ENCODE measurements at regions not wholly inside any gene's neighbourhood (a gene's known extent, or its start where the extent isn't known, plus 50 kb on each side); places are given as distances from the start of the nearest gene placed in this dataset.

GRCh38 chr10:21034241-21034640, 137.1 kb upstream of the NEBL start:
- H3K4me3 Mint-ChIP-seq (ENCODE audit: unreplicated experiment) = no peak overlapping the region
- no peaks in the 10 kb centered on the region for H3K36me3 Mint-ChIP-seq (ENCODE audit: insufficient read depth, unreplicated experiment)
- no peak for TF ChIP-seq CTCF (IDR thresholded peaks at IDR 0.05; ENCODE audit: unreplicated experiment)
- peaks cover 19% of the 10 kb centered on the region for H3K4me1 Mint-ChIP-seq (ENCODE audit: insufficient read depth, unreplicated experiment)
- no peak for DNase-seq (ENCODE audit: unreplicated experiment)
- intact Hi-C loops (cut with micrococcal nuclease) = no loop called here
- CTCF ChIA-PET = interaction anchor here (0.5 to 0.6 kb wide), 2 partner anchors 71 to 417 kb away, joined by 3 to 4 read pairs; no protein-coding TSS in a partner anchor
- no peaks in the 10 kb centered on the region for H3K27me3 Mint-ChIP-seq (ENCODE audit: insufficient read depth, unreplicated experiment)
- H3K9me3 Mint-ChIP-seq (ENCODE audit: unreplicated experiment) = peaks cover 6% of the 10 kb centered on the region
- H3K27ac Mint-ChIP-seq (ENCODE audit: low read depth, unreplicated experiment) = no peak overlapping the region
- BruUV-seq (replicated peaks) = no TSS peak
- POLR2A ChIA-PET = no interaction called here

GRCh38 chr10:21032587-21033319, 135.6 kb upstream of the NEBL start:
- no peaks in the 10 kb centered on the region for H3K27me3 Mint-ChIP-seq (ENCODE audit: insufficient read depth, unreplicated experiment)
- H3K4me1 Mint-ChIP-seq (ENCODE audit: insufficient read depth, unreplicated experiment) = peaks cover 21% of the 10 kb centered on the region
- H3K27ac Mint-ChIP-seq (ENCODE audit: low read depth, unreplicated experiment) = no peak overlapping the region
- BruUV-seq (replicated peaks) = no TSS peak
- ChIA-PET POLR2A (interaction anchor here (0.5 to 1.3 kb wide), 2 partner anchors 10 to 15 kb away, joined by 3 read pairs; no protein-coding TSS in a partner anchor), CTCF (no interaction called here)
- no peak for TF ChIP-seq CTCF (IDR thresholded peaks at IDR 0.05; ENCODE audit: unreplicated experiment)
- H3K9me3 Mint-ChIP-seq (ENCODE audit: unreplicated experiment) = peaks cover 9% of the 10 kb centered on the region
- no peak for DNase-seq (ENCODE audit: unreplicated experiment)
- intact Hi-C loops (cut with micrococcal nuclease) = no loop called here
- H3K4me3 Mint-ChIP-seq (ENCODE audit: unreplicated experiment) = no peak overlapping the region
- no peaks in the 10 kb centered on the region for H3K36me3 Mint-ChIP-seq (ENCODE audit: insufficient read depth, unreplicated experiment)

- Mint-ChIP-seq H3K9me3 (ENCODE audit: unreplicated experiment) (peaks cover 9% of the 10 kb centered on the region), H3K4me1 (ENCODE audit: insufficient read depth, unreplicated experiment) (peaks cover 21% of the 10 kb centered on the region), H3K36me3 (ENCODE audit: insufficient read depth, unreplicated experiment) (no peaks in the 10 kb centered on the region), H3K4me3 (ENCODE audit: unreplicated experiment) (no peak overlapping the region), H3K27me3 (ENCODE audit: insufficient read depth, unreplicated experiment) (no peaks in the 10 kb centered on the region), H3K27ac (ENCODE audit: low read depth, unreplicated experiment) (no peak overlapping the region)
- ChIA-PET CTCF (no interaction called here), POLR2A (no interaction called here)
- no peak for TF ChIP-seq CTCF (IDR thresholded peaks at IDR 0.05; ENCODE audit: unreplicated experiment)
- intact Hi-C loops (cut with micrococcal nuclease) = no loop called here
- BruUV-seq (replicated peaks) = no TSS peak
- no peak for DNase-seq (ENCODE audit: unreplicated experiment)
These were observed 134.2 kb upstream of the NEBL start for GRCh38 chr10:21031232-21031795.

GRCh38 chr10:21030091-21030490, 133.0 kb upstream of the NEBL start:
- CTCF ChIA-PET = interaction anchor here (0.5 to 1.3 kb wide), 4 partner anchors 50 to 222 kb away, joined by 3 to 4 read pairs (median 3); no protein-coding TSS in a partner anchor
- Mint-ChIP-seq H3K9me3 (ENCODE audit: unreplicated experiment) (peaks cover 9% of the 10 kb centered on the region), H3K27me3 (ENCODE audit: insufficient read depth, unreplicated experiment) (no peaks in the 10 kb centered on the region), H3K4me3 (ENCODE audit: unreplicated experiment) (peak overlapping the region; percentile 67), H3K27ac (ENCODE audit: low read depth, unreplicated experiment) (peak overlapping the region; percentile 94), H3K36me3 (ENCODE audit: insufficient read depth, unreplicated experiment) (no peaks in the 10 kb centered on the region), H3K4me1 (ENCODE audit: insufficient read depth, unreplicated experiment) (peaks cover 21% of the 10 kb centered on the region)
- peak; percentile 95 for DNase-seq (ENCODE audit: unreplicated experiment)
- no TSS peak for BruUV-seq (replicated peaks)
- POLR2A ChIA-PET = interaction anchor here (0.6 to 0.9 kb wide), 3 partner anchors 10 to 467 kb away, joined by 3 to 5 read pairs (median 3); no protein-coding TSS in a partner anchor
- intact Hi-C loops (cut with micrococcal nuclease) = no loop called here
- no peak for TF ChIP-seq CTCF (IDR thresholded peaks at IDR 0.05; ENCODE audit: unreplicated experiment)

Measured in MCF 10A (cell line).